Skeletal muscle tissue (tissue), 3 donors: ENCODE measurements at regions not wholly inside any gene's neighbourhood (a gene's known extent, or its start where the extent isn't known, plus 50 kb on each side); places are given as distances from the start of the nearest gene placed in this dataset.

ENCODE experiments used
- H3K27ac ChIP-seq: one replicate; pipeline ENCODE4 v1.7.0; 2013; ENCODE audit warnings: mild to moderate bottlenecking, low read depth, low read length, inconsistent platforms
- H3K27me3 ChIP-seq, 3 donors: one replicate each; pipeline ENCODE4 v1.7.0; 2013; ENCODE audit warnings: low read length in 3 of 3; ENCODE audit not compliant: control insufficient read depth in 3 of 3, insufficient read depth in 3 of 3
- H3K36me3 ChIP-seq, 3 donors: one replicate each; pipeline ENCODE4 v1.7.0; 2013; ENCODE audit warnings: low read length in 3 of 3; ENCODE audit not compliant: control insufficient read depth in 3 of 3, insufficient read depth in 3 of 3
- H3K4me1 ChIP-seq, 3 donors: one replicate each; pipeline ENCODE4 v1.7.0; 2013; ENCODE audit warnings: low read length in 3 of 3, mild to moderate bottlenecking in 3 of 3; ENCODE audit not compliant: control insufficient read depth in 3 of 3, insufficient read depth in 3 of 3
- H3K4me3 ChIP-seq, 3 donors: one replicate each; pipeline ENCODE4 v1.7.0; 2013; ENCODE audit warnings: low read length in 3 of 3
- H3K9ac ChIP-seq, 3 donors: one replicate each; pipeline ENCODE4 v1.7.0; 2013; ENCODE audit warnings: low read length in 3 of 3, mild to moderate bottlenecking in 3 of 3, moderate library complexity in 2 of 3, low read depth in 1 of 3
- H3K9me3 ChIP-seq, 3 donors: one replicate each; pipeline ENCODE4 v1.7.0; 2013; ENCODE audit warnings: low read length in 3 of 3; ENCODE audit not compliant: control insufficient read depth in 3 of 3
- donor health status: Osteomylitis.

- H3K27ac ChIP-seq = no peak overlapping the region
- H3K4me3 ChIP-seq = no peak overlapping the region
- H3K4me1 ChIP-seq = no peaks in the 10 kb centered on the region
- H3K36me3 ChIP-seq = no peaks in the 10 kb centered on the region
- H3K9ac ChIP-seq = no peak overlapping the region
- H3K27me3 ChIP-seq = no peaks in the 10 kb centered on the region
- no peaks in the 10 kb centered on the region for H3K9me3 ChIP-seq
Observed at GRCh38 chr3:166456286-166456685, 619.1 kb upstream of the BCHE start.

GRCh38 chr3:166455744-166456143 is 618.5 kb upstream of the BCHE start:
- Histone ChIP-seq H3K36me3 (no peaks in the 10 kb centered on the region), H3K4me1 (no peaks in the 10 kb centered on the region), H3K27me3 (no peaks in the 10 kb centered on the region), H3K9me3 (no peaks in the 10 kb centered on the region), H3K4me3 (no peak overlapping the region), H3K27ac (no peak overlapping the region), H3K9ac (no peak overlapping the region)

GRCh38 chr3:166453478-166453877 is 616.3 kb upstream of the BCHE start:
- no peak overlapping the region for H3K9ac ChIP-seq
- no peaks in the 10 kb centered on the region for H3K27me3 ChIP-seq
- no peaks in the 10 kb centered on the region for H3K9me3 ChIP-seq
- no peaks in the 10 kb centered on the region for H3K36me3 ChIP-seq
- no peak overlapping the region for H3K4me3 ChIP-seq
- no peak overlapping the region for H3K27ac ChIP-seq
- no peaks in the 10 kb centered on the region for H3K4me1 ChIP-seq

GRCh38 chr3:166451997-166452396 is 614.8 kb upstream of the BCHE start:
- Histone ChIP-seq H3K4me3 (no peak overlapping the region), H3K9me3 (no peaks in the 10 kb centered on the region), H3K36me3 (no peaks in the 10 kb centered on the region), H3K27me3 (no peaks in the 10 kb centered on the region), H3K9ac (no peak overlapping the region), H3K27ac (no peak overlapping the region), H3K4me1 (no peaks in the 10 kb centered on the region)

- Histone ChIP-seq H3K4me1 (no peaks in the 10 kb centered on the region), H3K9ac (no peak overlapping the region), H3K27ac (no peak overlapping the region), H3K4me3 (no peak overlapping the region), H3K27me3 (no peaks in the 10 kb centered on the region), H3K9me3 (no peaks in the 10 kb centered on the region), H3K36me3 (no peaks in the 10 kb centered on the region)
Observed at GRCh38 chr3:166447513-166447912, 610.3 kb upstream of the BCHE start.

GRCh38 chr3:166446986-166447385 is 609.8 kb upstream of the BCHE start:
- H3K36me3 ChIP-seq = no peaks in the 10 kb centered on the region
- H3K4me3 ChIP-seq = no peak overlapping the region
- H3K4me1 ChIP-seq = no peaks in the 10 kb centered on the region
- H3K27me3 ChIP-seq = no peaks in the 10 kb centered on the region
- no peaks in the 10 kb centered on the region for H3K9me3 ChIP-seq
- H3K9ac ChIP-seq = no peak overlapping the region
- H3K27ac ChIP-seq = no peak overlapping the region

GRCh38 chr3:166446291-166446690 is 609.1 kb upstream of the BCHE start:
- H3K9ac ChIP-seq = no peak overlapping the region
- H3K36me3 ChIP-seq = no peaks in the 10 kb centered on the region
- no peaks in the 10 kb centered on the region for H3K4me1 ChIP-seq
- no peak overlapping the region for H3K27ac ChIP-seq
- H3K9me3 ChIP-seq = no peaks in the 10 kb centered on the region
- H3K27me3 ChIP-seq = no peaks in the 10 kb centered on the region
- H3K4me3 ChIP-seq = no peak overlapping the region

- no peak overlapping the region for H3K9ac ChIP-seq
- no peak overlapping the region for H3K27ac ChIP-seq
- H3K4me1 ChIP-seq = no peaks in the 10 kb centered on the region
- no peak overlapping the region for H3K4me3 ChIP-seq
- no peaks in the 10 kb centered on the region for H3K36me3 ChIP-seq
- H3K27me3 ChIP-seq = no peaks in the 10 kb centered on the region
- no peaks in the 10 kb centered on the region for H3K9me3 ChIP-seq
Observed at GRCh38 chr3:166445865-166446264, 608.6 kb upstream of the BCHE start.

GRCh38 chr3:166444756-166445155 is 607.5 kb upstream of the BCHE start:
- no peaks in the 10 kb centered on the region for H3K36me3 ChIP-seq

GRCh38 chr3:166444336-166444735 is 607.1 kb upstream of the BCHE start:
- no peaks in the 10 kb centered on the region for H3K36me3 ChIP-seq
- no peaks in the 10 kb centered on the region for H3K27me3 ChIP-seq
- no peak overlapping the region for H3K9ac ChIP-seq
- no peaks in the 10 kb centered on the region for H3K4me1 ChIP-seq
- H3K9me3 ChIP-seq = no peaks in the 10 kb centered on the region
- no peak overlapping the region for H3K4me3 ChIP-seq
- H3K27ac ChIP-seq = no peak overlapping the region

More at GRCh38 chr3:166444756-166445155, 607.5 kb upstream of the BCHE start:
- Histone ChIP-seq H3K27ac (no peak overlapping the region), H3K4me3 (no peak overlapping the region), H3K9me3 (no peaks in the 10 kb centered on the region), H3K27me3 (no peaks in the 10 kb centered on the region), H3K9ac (no peak overlapping the region), H3K4me1 (no peaks in the 10 kb centered on the region)

- Histone ChIP-seq H3K27ac (no peak overlapping the region), H3K9ac (no peak overlapping the region), H3K27me3 (no peaks in the 10 kb centered on the region), H3K4me3 (no peak overlapping the region), H3K9me3 (no peaks in the 10 kb centered on the region), H3K36me3 (no peaks in the 10 kb centered on the region), H3K4me1 (no peaks in the 10 kb centered on the region)
Observed at GRCh38 chr3:166435469-166436057, 598.3 kb upstream of the BCHE start.
